SK-N-SH (cell line): ENCODE measurements at regions not wholly inside any gene's neighbourhood (a gene's known extent, or its start where the extent isn't known, plus 50 kb on each side); places are given as distances from the start of the nearest gene placed in this dataset.

Experiments used
- CTCF ChIA-PET: fragments of 300-600, 350-600 bp; formaldehyde crosslinking; extraction: SDS; loops from one replicate; lab custom pipeline; 2021; lab: Yijun Ruan, JAX
- POLR2A ChIA-PET: fragments of 350-600 bp; sonication (Branson Sonifier 250); formaldehyde crosslinking; extraction: SDS; loops from one replicate; lab custom pipeline; 2020; ENCODE audit warnings: antibody characterized with exemption, inconsistent platforms; lab: Yijun Ruan, JAX
- DNase-seq: peaks from one replicate; pipeline ENCODE4 v3.0.0; 2012
- H2AFZ ChIP-seq: fragments of 200-600 bp; sonication (generic); 2 replicates; pipeline ENCODE4 v1.8.1; 2016; ENCODE audit warnings: antibody characterized with exemption, mild to moderate bottlenecking, low read depth
- H3F3A ChIP-seq: fragments of 200-600 bp; sonication (generic); replicated peaks from 2 replicates; pipeline ENCODE3; 2016; ENCODE audit warnings: antibody characterized with exemption, mild to moderate bottlenecking; ENCODE audit not compliant: insufficient read depth
- H3K27ac ChIP-seq, 2 experiments: fragments of 200-500 bp in 1 of 2; fragments of 200-600 bp in 1 of 2; sonication (Bioruptor generic) in 1 of 2; sonication (generic), shearing (Covaris generic) in 1 of 2; 2 replicates each; pipeline versions ENCODE4 v1.5.1 to v1.6.1; 2014 to 2016; ENCODE audit warnings: low read depth in 2 of 2, inconsistent platforms in 1 of 2, low read length in 1 of 2, mild to moderate bottlenecking in 1 of 2, mixed read lengths in 1 of 2
- H3K27me3 ChIP-seq: fragments of 200-600 bp; sonication (generic), shearing (Covaris generic); 2 replicates; pipeline ENCODE4 v1.6.1; 2016; ENCODE audit warnings: mixed run types; ENCODE audit not compliant: insufficient read depth
- H3K36me3 ChIP-seq, 2 experiments: fragments of 200-500 bp in 1 of 2; fragments of 200-600 bp in 1 of 2; sonication (Bioruptor generic) in 1 of 2; sonication (generic) in 1 of 2; replicated peaks in 1 of 2; 2 replicates each; pipeline versions ENCODE3 to v1.5.1; 2014 to 2016; ENCODE audit warnings: low read length in 1 of 2, mild to moderate bottlenecking in 1 of 2; ENCODE audit not compliant: insufficient read depth in 2 of 2, control insufficient read depth in 1 of 2
- H3K4me1 ChIP-seq, 2 experiments: fragments of 200-500 bp in 1 of 2; fragments of 200-600 bp in 1 of 2; sonication (Bioruptor generic) in 1 of 2; sonication (generic), shearing (Covaris generic) in 1 of 2; 2 replicates each; pipeline versions ENCODE4 v1.5.1 to v1.6.1; 2014 to 2016; ENCODE audit warnings: low read depth in 1 of 2, low read length in 1 of 2, mixed run types in 1 of 2; ENCODE audit not compliant: insufficient read depth in 2 of 2, control insufficient read depth in 1 of 2
- H3K4me2 ChIP-seq: fragments of 200-600 bp; sonication (generic), shearing (Covaris generic); 2 replicates; pipeline ENCODE4 v1.6.1; 2017; ENCODE audit warnings: mixed run types
- H3K4me3 ChIP-seq, 2 experiments: fragments of 200-500 bp in 1 of 2; fragments of 200-600 bp in 1 of 2; sonication (Bioruptor generic) in 1 of 2; sonication (generic), shearing (Covaris generic) in 1 of 2; 2 replicates each; pipeline versions ENCODE4 v1.5.1 to v1.8.1; 2014 to 2016; ENCODE audit warnings: low read depth in 2 of 2, inconsistent platforms in 1 of 2, low read length in 1 of 2, mild to moderate bottlenecking in 1 of 2, mixed read lengths in 1 of 2, moderate library complexity in 1 of 2
- H3K79me2 ChIP-seq: fragments of 200-600 bp; sonication (generic); 2 replicates; pipeline ENCODE4 v1.8.1; 2017; ENCODE audit warnings: mild to moderate bottlenecking; ENCODE audit not compliant: insufficient read depth
- H3K9ac ChIP-seq: fragments of 200-600 bp; sonication (generic); 2 replicates; pipeline ENCODE4 v1.6.1; 2017; ENCODE audit warnings: mixed run types
- H3K9me2 ChIP-seq: fragments of 200-600 bp; sonication (generic); 2 replicates; pipeline ENCODE4 v1.6.1; 2017; ENCODE audit warnings: mixed run types
- H3K9me3 ChIP-seq: fragments of 200-600 bp; sonication (generic); 2 replicates; pipeline ENCODE4 v1.6.1; 2017; ENCODE audit warnings: mixed run types, mild to moderate bottlenecking, moderate library complexity
- H4K20me1 ChIP-seq: fragments of 200-600 bp; sonication (generic); 2 replicates; pipeline ENCODE4 v1.6.1; 2017; ENCODE audit warnings: mild to moderate bottlenecking, mixed run types; ENCODE audit not compliant: insufficient read depth
- CHD2 ChIP-seq: fragments of 150-350 bp; IDR thresholded peaks from 2 replicates; pipeline ENCODE4 v1.6.1; 2018; ENCODE audit warnings: low read length; ENCODE audit not compliant: partially characterized antibody
- ELF1 ChIP-seq: IDR thresholded peaks from 2 replicates; pipeline ENCODE4 v1.4.0; 2012
- EP300 ChIP-seq, 2 experiments: IDR thresholded peaks; 2 replicates each; pipeline versions ENCODE4 v1.4.0 to v1.6.1; 2012; ENCODE audit warnings: borderline replicate concordance in 1 of 2, low read depth in 1 of 2, low read length in 1 of 2
- EZH2phosphoT487 ChIP-seq: fragments of 200-600 bp; sonication (generic); IDR thresholded peaks from 2 replicates; pipeline ENCODE4 v1.6.1; 2017; ENCODE audit warnings: low read depth, mixed run types, mild to moderate bottlenecking, antibody characterized with exemption, moderate library complexity, borderline replicate concordance
- FOXJ3 ChIP-seq: sonication (generic); formaldehyde crosslinking; IDR thresholded peaks from 2 replicates; pipeline ENCODE4 v1.5.1; 2020; ENCODE audit warnings: mild to moderate bottlenecking, missing genetic modification reagents
- FOXM1 ChIP-seq: IDR thresholded peaks from 2 replicates; pipeline ENCODE4 v1.4.0; 2012; ENCODE audit warnings: low read depth, mild to moderate bottlenecking
- GATA2 ChIP-seq: sonication (generic); formaldehyde crosslinking; IDR thresholded peaks from 2 replicates; pipeline ENCODE4 v1.5.0; 2020; ENCODE audit warnings: mild to moderate bottlenecking, missing genetic modification reagents
- MXI1 ChIP-seq: IDR thresholded peaks from 2 replicates; pipeline ENCODE4 v1.6.1; 2012; ENCODE audit warnings: mild to moderate bottlenecking, low read depth, low read length, improper control_type of control experiment
- NRF1 ChIP-seq: IDR thresholded peaks from 2 replicates; pipeline ENCODE4 v1.6.1; 2012; ENCODE audit warnings: low read depth, mild to moderate bottlenecking, low read length
- POLR2AphosphoS5 ChIP-seq: IDR thresholded peaks from 2 replicates; pipeline ENCODE4 v1.6.1; 2012; ENCODE audit warnings: low read depth, low read length
- RCOR1 ChIP-seq: fragments of 150-350 bp; IDR thresholded peaks from 2 replicates; pipeline ENCODE4 v1.6.1; 2017; ENCODE audit warnings: antibody characterized with exemption, low read length
- RFX5 ChIP-seq: IDR thresholded peaks from 2 replicates; pipeline ENCODE4 v1.6.1; 2012; ENCODE audit warnings: mild to moderate bottlenecking, improper control_type of control experiment, low read length
- RXRA ChIP-seq: IDR thresholded peaks from 2 replicates; pipeline ENCODE4 v1.4.0; 2012; ENCODE audit warnings: low read depth, mild to moderate bottlenecking, borderline replicate concordance
- SMC3 ChIP-seq: IDR thresholded peaks from 2 replicates; pipeline ENCODE4 v1.6.1; 2012; ENCODE audit warnings: low read depth, low read length, improper control_type of control experiment
- YY1 ChIP-seq: IDR thresholded peaks from 2 replicates; pipeline ENCODE4 v1.4.0; 2012; ENCODE audit warnings: low read depth, mild to moderate bottlenecking
- WGBS: methylation state at CpG from one replicate; pipeline ENCODE4 v1.1.6; 2017; ENCODE audit warnings: low lambda C conversion rate; 5-methylcytosine and 5-hydroxymethylcytosine counted together
- TF ChIP-seq, protein P1 (sequence below): IDR thresholded peaks from 2 replicates; pipeline ENCODE4 v1.4.0; 2012; ENCODE audit warnings: low read depth, borderline replicate concordance
- TF ChIP-seq, protein P2 (sequence below): fragments of 150-350 bp; IDR thresholded peaks from 2 replicates; pipeline ENCODE4 v1.6.1; 2017; ENCODE audit warnings: antibody characterized with exemption, low read length, low read depth, borderline replicate concordance
- TF ChIP-seq, protein P3 (sequence below): fragments of 150-350 bp; IDR thresholded peaks from 2 replicates; pipeline ENCODE4 v1.6.1; 2016; ENCODE audit warnings: mild to moderate bottlenecking, low read depth, low read length
- TF ChIP-seq, protein P4 (sequence below): IDR thresholded peaks from 2 replicates; pipeline ENCODE4 v1.6.1; 2012; ENCODE audit warnings: mild to moderate bottlenecking, low read depth, low read length, moderate library complexity

DNA sequence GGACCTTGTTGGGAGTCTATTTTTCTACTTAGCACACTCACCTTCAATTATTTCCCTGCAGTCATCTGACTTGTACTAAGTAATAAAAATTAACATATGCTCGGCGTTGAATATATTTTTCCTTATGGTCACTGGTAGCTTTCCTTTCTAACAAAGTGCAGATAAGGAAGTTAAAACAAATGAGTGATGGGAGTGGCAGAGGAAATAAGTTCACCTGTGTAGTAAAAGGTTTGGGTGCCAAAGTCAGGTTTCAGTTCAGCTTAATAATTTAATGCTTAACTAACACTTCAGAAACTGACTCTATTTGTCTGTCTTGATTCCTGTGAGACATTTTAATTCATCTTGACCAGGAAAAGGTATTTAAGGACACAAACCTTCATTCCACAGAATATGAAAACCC lies 184.4 kb downstream of the PCDH7 start:
- WGBS: 89% methylated on average over 2 of the region's 2 CpGs
- H3K27me3 ChIP-seq: no peaks in the 10 kb centered on the region
- H4K20me1 ChIP-seq: no peaks in the 10 kb centered on the region
- H3K9me2 ChIP-seq: no peaks in the 10 kb centered on the region
- no peak overlapping the region for H3K27ac ChIP-seq
- no peak overlapping the region for H2AFZ ChIP-seq
- H3K36me3 ChIP-seq: no peaks in the 10 kb centered on the region
- no peaks in the 10 kb centered on the region for H3K9me3 ChIP-seq
- TF ChIP-seq POLR2AphosphoS5: no peak
- TF ChIP-seq NRF1: no peak
- no peak for TF ChIP-seq RFX5
- TF ChIP-seq RXRA: no peak
- no peak for TF ChIP-seq YY1
- TF ChIP-seq, protein P1, sequence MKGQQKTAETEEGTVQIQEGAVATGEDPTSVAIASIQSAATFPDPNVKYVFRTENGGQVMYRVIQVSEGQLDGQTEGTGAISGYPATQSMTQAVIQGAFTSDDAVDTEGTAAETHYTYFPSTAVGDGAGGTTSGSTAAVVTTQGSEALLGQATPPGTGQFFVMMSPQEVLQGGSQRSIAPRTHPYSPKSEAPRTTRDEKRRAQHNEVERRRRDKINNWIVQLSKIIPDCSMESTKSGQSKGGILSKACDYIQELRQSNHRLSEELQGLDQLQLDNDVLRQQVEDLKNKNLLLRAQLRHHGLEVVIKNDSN: no peak
- TF ChIP-seq CHD2: no peak
- no peak for TF ChIP-seq GATA2 (CRISPR knock-in tag)
- TF ChIP-seq, protein P2, sequence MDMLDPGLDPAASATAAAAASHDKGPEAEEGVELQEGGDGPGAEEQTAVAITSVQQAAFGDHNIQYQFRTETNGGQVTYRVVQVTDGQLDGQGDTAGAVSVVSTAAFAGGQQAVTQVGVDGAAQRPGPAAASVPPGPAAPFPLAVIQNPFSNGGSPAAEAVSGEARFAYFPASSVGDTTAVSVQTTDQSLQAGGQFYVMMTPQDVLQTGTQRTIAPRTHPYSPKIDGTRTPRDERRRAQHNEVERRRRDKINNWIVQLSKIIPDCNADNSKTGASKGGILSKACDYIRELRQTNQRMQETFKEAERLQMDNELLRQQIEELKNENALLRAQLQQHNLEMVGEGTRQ: no peak
- no peak for TF ChIP-seq RCOR1
- TF ChIP-seq MXI1: no peak
- TF ChIP-seq, protein P3, sequence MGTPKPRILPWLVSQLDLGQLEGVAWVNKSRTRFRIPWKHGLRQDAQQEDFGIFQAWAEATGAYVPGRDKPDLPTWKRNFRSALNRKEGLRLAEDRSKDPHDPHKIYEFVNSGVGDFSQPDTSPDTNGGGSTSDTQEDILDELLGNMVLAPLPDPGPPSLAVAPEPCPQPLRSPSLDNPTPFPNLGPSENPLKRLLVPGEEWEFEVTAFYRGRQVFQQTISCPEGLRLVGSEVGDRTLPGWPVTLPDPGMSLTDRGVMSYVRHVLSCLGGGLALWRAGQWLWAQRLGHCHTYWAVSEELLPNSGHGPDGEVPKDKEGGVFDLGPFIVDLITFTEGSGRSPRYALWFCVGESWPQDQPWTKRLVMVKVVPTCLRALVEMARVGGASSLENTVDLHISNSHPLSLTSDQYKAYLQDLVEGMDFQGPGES: no peak
- TF ChIP-seq, protein P4, sequence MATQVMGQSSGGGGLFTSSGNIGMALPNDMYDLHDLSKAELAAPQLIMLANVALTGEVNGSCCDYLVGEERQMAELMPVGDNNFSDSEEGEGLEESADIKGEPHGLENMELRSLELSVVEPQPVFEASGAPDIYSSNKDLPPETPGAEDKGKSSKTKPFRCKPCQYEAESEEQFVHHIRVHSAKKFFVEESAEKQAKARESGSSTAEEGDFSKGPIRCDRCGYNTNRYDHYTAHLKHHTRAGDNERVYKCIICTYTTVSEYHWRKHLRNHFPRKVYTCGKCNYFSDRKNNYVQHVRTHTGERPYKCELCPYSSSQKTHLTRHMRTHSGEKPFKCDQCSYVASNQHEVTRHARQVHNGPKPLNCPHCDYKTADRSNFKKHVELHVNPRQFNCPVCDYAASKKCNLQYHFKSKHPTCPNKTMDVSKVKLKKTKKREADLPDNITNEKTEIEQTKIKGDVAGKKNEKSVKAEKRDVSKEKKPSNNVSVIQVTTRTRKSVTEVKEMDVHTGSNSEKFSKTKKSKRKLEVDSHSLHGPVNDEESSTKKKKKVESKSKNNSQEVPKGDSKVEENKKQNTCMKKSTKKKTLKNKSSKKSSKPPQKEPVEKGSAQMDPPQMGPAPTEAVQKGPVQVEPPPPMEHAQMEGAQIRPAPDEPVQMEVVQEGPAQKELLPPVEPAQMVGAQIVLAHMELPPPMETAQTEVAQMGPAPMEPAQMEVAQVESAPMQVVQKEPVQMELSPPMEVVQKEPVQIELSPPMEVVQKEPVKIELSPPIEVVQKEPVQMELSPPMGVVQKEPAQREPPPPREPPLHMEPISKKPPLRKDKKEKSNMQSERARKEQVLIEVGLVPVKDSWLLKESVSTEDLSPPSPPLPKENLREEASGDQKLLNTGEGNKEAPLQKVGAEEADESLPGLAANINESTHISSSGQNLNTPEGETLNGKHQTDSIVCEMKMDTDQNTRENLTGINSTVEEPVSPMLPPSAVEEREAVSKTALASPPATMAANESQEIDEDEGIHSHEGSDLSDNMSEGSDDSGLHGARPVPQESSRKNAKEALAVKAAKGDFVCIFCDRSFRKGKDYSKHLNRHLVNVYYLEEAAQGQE: no peak
- no peak for TF ChIP-seq SMC3
- TF ChIP-seq EP300 (IDR thresholded peaks at IDR 0.05; ENCODE audit: borderline replicate concordance in 1 of 2, low read depth in 1 of 2, low read length in 1 of 2): no peak
- TF ChIP-seq FOXJ3 (CRISPR knock-in tag): no peak
- TF ChIP-seq ELF1: no peak
- TF ChIP-seq FOXM1: no peak
- TF ChIP-seq EZH2phosphoT487: no peak
- H3K79me2 ChIP-seq: no peaks in the 10 kb centered on the region
- no peaks in the 10 kb centered on the region for H3F3A ChIP-seq
- H3K9ac ChIP-seq: no peak overlapping the region
- no peak overlapping the region for H3K4me2 ChIP-seq
- POLR2A ChIA-PET: no interaction called here
- no peaks in the 10 kb centered on the region for H3K4me1 ChIP-seq
- no peak overlapping the region for H3K4me3 ChIP-seq
- no peak for DNase-seq
- CTCF ChIA-PET: no interaction called here
